ENCODE measurements at regions not wholly inside any gene's neighbourhood (a gene's known extent, or its start where the extent isn't known, plus 50 kb on each side); places are given as distances from the start of the nearest gene placed in this dataset.
"Not testable (repeated sequence)": the region's sequence is repeated elsewhere in the genome, so short reads cannot be mapped to it uniquely, and the experiment has no call there.

DNA sequence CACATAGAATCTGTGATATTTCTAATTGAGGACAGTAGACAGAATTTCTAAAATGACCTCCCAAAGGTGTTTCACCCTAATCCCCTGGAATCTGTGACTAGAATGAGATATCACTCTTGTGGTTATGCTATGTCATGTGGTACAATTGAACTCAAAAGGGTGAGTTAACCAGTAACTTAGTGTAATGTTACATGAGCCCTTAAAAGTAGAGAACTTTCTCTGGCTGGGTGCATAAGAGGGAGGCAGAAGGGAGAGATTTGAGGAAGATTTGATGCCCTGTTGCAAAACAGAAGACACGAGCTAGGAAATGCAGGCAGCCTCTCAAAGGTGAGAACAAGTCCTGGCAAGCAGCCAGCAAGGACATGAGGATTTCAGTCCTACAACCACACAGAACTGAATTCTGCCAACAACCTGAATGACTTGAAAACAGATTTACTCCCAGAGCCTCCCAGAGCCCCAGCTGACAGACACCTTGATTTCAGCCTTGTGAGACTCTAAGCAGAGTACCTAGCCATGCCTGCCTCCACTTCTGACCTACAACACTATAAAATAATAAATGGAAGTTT, 160.3 kb downstream of the MTHFS start:
- no peak for DNase-seq (ENCODE audit: low read depth)
- H3K4me3 ChIP-seq (ENCODE audit: control insufficient read depth, low read depth, low read length) = no peak overlapping the region
- TF ChIP-seq, protein P1, sequence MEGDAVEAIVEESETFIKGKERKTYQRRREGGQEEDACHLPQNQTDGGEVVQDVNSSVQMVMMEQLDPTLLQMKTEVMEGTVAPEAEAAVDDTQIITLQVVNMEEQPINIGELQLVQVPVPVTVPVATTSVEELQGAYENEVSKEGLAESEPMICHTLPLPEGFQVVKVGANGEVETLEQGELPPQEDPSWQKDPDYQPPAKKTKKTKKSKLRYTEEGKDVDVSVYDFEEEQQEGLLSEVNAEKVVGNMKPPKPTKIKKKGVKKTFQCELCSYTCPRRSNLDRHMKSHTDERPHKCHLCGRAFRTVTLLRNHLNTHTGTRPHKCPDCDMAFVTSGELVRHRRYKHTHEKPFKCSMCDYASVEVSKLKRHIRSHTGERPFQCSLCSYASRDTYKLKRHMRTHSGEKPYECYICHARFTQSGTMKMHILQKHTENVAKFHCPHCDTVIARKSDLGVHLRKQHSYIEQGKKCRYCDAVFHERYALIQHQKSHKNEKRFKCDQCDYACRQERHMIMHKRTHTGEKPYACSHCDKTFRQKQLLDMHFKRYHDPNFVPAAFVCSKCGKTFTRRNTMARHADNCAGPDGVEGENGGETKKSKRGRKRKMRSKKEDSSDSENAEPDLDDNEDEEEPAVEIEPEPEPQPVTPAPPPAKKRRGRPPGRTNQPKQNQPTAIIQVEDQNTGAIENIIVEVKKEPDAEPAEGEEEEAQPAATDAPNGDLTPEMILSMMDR (IDR thresholded peaks at IDR 0.05; ENCODE audit: control insufficient read depth, insufficient read depth, low read depth, low read length, missing control alignments) = no peak

DNA sequence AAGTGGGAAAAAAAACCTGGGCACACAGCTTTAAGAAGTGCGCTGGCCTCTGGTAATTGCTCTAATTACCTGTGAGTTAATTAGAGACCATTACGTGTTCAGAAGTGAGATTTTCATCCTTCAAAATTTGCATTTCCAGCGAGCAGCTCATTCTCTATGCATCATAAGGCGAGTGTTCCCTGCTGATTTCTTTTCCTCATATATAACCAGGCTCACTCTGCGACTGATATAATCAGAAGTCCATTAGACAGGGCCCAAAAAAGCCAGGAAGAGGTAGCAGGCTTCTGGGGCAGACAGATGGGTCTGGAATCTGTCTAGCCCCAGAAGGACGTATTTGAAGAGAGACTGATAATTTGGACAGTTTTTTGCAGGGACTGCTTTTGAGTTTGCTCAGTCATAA, 158.7 kb downstream of the MTHFS start:
- TF ChIP-seq, protein P1 (IDR thresholded peaks at IDR 0.05; ENCODE audit: control insufficient read depth, insufficient read depth, low read depth, low read length, missing control alignments) = no peak
- no peak overlapping the region for H3K4me3 ChIP-seq (ENCODE audit: control insufficient read depth, low read depth, low read length)
- no peak for DNase-seq (ENCODE audit: low read depth)

DNA sequence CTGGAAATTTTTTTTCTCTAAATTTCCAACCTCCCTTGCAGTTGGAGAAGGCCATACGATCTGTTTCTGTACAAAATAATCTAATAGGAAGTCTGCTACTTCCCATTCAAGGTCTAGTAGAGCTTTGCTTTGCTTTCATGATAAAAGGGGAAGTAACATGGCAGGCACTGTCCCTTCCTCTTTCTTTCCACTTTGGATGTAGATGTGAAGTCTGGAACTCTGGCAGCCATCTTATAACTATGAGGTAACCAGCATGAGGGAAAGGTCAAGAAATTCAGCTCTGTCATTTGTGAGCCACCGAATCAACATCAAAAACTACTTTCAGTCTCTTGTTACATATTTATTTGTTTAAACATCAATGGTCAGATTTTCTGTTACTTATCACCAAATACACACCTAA, 156.3 kb downstream of the MTHFS start:
- no peak overlapping the region for H3K4me3 ChIP-seq (ENCODE audit: control insufficient read depth, low read depth, low read length)
- DNase-seq (ENCODE audit: low read depth) = no peak

DNA sequence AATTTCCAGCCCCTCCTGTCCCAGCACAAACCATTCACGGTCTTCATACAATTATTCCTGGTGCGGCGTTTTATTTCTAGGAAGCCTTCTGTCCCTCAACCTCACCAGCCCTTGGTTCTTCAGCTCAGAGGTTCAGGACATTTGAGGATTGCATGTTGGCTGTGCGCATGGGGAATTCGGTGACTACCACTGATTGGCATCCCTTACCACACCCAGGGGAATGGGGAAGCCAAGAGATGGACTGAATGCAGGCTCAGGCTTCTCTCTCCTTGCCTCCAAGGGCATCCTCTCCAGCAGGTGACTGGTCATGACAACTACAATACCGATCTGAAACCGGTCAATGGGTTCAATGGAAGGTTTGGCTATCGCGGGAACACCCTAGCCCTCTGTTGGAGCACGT, 153.8 kb downstream of the MTHFS start:
- TF ChIP-seq, protein P1 (IDR thresholded peaks at IDR 0.05; ENCODE audit: control insufficient read depth, insufficient read depth, low read depth, low read length, missing control alignments) = no peak
- H3K4me3 ChIP-seq (ENCODE audit: control insufficient read depth, low read depth, low read length) = no peak overlapping the region
- DNase-seq (ENCODE audit: low read depth) = no peak

More for the DNA sequence above, 156.3 kb downstream of the MTHFS start:
- TF ChIP-seq, protein P1 (IDR thresholded peaks at IDR 0.05; ENCODE audit: control insufficient read depth, insufficient read depth, low read depth, low read length, missing control alignments) = no peak

DNA sequence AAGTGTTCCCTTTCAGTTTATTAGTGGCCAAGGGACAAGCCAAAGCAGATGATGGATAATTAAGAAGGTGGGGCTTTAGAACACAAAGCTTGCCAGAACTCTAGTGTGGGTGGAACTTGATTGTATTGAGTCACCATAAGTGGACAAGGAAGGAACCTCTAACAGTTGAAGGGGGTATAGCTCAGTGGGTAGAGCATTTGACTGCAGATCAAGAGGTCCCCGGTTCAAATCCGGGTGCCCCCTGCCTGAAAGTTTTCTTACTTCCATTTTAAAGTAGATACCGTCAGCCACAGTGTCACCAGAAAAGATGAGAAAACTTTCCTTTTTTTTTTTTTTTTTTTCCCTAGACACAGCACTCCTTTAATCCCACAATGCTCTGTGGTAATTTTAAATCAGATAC, 152.3 kb downstream of the MTHFS start:
- not testable (repeated sequence) for DNase-seq (ENCODE audit: low read depth); H3K4me3 ChIP-seq (ENCODE audit: control insufficient read depth, low read depth, low read length)

DNA sequence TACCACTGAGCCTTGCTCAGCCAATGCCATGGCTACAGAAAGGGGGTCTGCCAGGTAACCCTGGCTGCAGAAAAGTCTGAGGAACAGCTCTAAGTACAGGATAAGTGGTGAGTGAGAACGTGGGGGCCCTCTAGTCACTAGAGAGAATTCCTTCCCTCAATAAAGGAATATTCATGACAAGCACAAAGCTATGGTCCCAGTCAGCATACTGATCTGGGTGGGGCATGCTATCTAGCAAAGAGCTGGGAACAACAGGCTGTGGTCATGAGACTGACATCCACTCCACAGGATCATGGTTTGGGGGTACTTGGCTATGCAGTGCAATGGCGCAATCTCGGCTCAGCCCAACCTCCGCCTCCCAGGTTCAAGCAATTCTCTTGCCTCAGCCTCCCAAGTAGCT, 140.4 kb downstream of the MTHFS start:
- DNase-seq (ENCODE audit: low read depth) = no peak
- no peak overlapping the region for H3K4me3 ChIP-seq (ENCODE audit: control insufficient read depth, low read depth, low read length)
- TF ChIP-seq, protein P1 (IDR thresholded peaks at IDR 0.05; ENCODE audit: control insufficient read depth, insufficient read depth, low read depth, low read length, missing control alignments) = no peak

DNA sequence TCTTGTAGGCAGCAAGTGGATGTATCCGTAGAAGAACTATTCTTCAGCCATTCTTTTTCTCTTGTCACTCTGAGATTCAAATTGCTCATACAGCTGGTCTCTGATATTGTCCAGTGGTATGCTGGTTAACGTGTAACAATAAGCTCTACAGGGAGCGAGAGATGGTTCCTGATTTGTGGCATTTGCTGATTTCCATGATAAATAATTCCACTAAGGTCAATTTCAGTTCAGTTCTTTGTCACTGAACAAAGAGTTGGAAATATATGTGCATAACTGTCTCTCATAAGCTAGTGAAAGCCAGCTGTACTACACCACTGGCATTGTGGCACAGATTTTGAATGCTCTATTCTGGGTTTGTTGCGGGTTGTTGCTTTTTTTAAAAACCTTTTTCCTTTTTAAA, 131.7 kb downstream of the MTHFS start:
- H3K4me3 ChIP-seq (ENCODE audit: control insufficient read depth, low read depth, low read length) = no peak overlapping the region
- TF ChIP-seq, protein P1 (IDR thresholded peaks at IDR 0.05; ENCODE audit: control insufficient read depth, insufficient read depth, low read depth, low read length, missing control alignments) = no peak
- no peak for DNase-seq (ENCODE audit: low read depth)
